ENCODE measurements at regions not wholly inside any gene's neighbourhood (a gene's known extent, or its start where the extent isn't known, plus 50 kb on each side); places are given as distances from the start of the nearest gene placed in this dataset.

DNA sequence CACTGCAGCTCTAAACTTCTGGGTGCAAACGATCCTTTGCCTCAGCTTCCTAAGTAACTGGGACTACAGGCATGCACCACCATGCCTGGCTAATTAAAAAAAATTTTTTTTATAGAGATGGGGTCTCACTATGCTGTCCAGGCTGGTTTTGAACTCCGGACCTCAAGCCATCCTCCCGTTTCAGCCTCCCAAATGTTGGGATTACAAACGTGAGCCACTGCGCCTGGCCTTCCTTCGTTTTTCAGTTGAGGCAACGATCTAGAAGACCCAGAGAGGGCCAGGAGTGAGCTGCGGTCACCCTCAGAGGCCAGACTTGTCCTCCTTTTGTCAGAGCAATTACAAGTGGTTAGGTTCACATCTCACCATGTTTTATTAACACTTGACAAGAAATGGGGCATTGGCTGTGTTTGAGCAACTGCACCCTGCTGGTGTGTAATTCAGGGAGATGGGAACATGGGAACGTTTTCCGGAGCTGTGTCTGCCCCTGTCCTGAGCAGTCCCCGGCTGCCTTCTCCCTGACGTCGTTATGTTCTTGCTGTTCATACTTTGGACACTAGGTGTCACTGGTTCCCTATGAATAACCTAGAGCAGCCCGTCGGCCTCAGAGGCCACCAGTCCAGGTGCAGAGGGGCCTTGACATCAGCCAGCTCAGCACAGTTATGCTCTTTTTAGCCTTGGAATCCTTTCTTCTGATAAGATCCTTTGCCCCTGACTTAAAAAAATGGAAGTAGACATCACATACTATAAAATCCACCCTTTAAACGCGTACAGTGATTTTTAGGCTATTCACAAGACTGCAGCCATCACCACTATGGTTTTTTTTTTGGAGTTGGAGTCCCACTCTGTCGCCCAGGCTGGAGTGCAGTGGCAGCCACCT is 375.0 kb downstream of the TYW1 start:
- TF ChIP-seq EZH2phosphoT487 (IDR thresholded peaks at IDR 0.05; ENCODE audit: insufficient read depth, low read depth) (no peak), EZH2 (IDR thresholded peaks at IDR 0.05; ENCODE audit: insufficient read depth, poor library complexity, severe bottlenecking) (no peak)

Measured in GM23248 (cell line).